ENCODE measurements at regions not wholly inside any gene's neighbourhood (a gene's known extent, or its start where the extent isn't known, plus 50 kb on each side); places are given as distances from the start of the nearest gene placed in this dataset.

- TF ChIP-seq CTCF (IDR thresholded peaks at IDR 0.05) (no peak), POLR2AphosphoS5 (IDR thresholded peaks at IDR 0.05) (no peak), POLR2A (IDR thresholded peaks at IDR 0.05) (no peak), EP300 (IDR thresholded peaks at IDR 0.05) (no peak)
These were observed 90.6 kb downstream of the C6orf118 start for GRCh38 chr6:165218829-165219228.
